Neural cell (in vitro differentiated cells): ENCODE measurements at regions not wholly inside any gene's neighbourhood (a gene's known extent, or its start where the extent isn't known, plus 50 kb on each side); places are given as distances from the start of the nearest gene placed in this dataset.

Source experiments
- H2AFZ ChIP-seq: fragments of 200-600, 300-800 bp; sonication (generic), shearing (Covaris generic); 2 replicates; pipeline ENCODE4 v1.6.0; 2014; ENCODE audit warnings: low read depth, mild to moderate bottlenecking, antibody characterized with exemption, low read length, moderate library complexity
- H3F3A ChIP-seq: fragments of 200-600 bp; shearing (Covaris generic); 2 replicates; pipeline ENCODE4 v1.6.1; 2016; ENCODE audit warnings: mild to moderate bottlenecking, moderate library complexity, mixed read lengths, antibody characterized with exemption, low read length; ENCODE audit not compliant: insufficient read depth, poor library complexity, severe bottlenecking
- H3K27ac ChIP-seq: fragments of 200-600, 300-800 bp; sonication (generic), shearing (Covaris generic); 2 replicates; pipeline ENCODE4 v1.5.1; 2014; ENCODE audit warnings: mild to moderate bottlenecking, low read length, moderate library complexity
- H3K27me3 ChIP-seq: fragments of 300-800, 200-600 bp; sonication (generic), shearing (Covaris generic); 2 replicates; pipeline ENCODE4 v1.6.0; 2014; ENCODE audit warnings: mild to moderate bottlenecking, low read depth, low read length, moderate library complexity; ENCODE audit not compliant: insufficient read depth
- H3K36me3 ChIP-seq: fragments of 300-800, 200-600 bp; sonication (generic), shearing (Covaris generic); 2 replicates; pipeline ENCODE4 v1.5.1; 2014; ENCODE audit warnings: mild to moderate bottlenecking, antibody characterized with exemption, low read length, moderate library complexity; ENCODE audit not compliant: insufficient read depth
- H3K4me2 ChIP-seq: fragments of 300-800, 200-600 bp; sonication (generic), shearing (Covaris generic); 2 replicates; pipeline ENCODE4 v1.6.0; 2014; ENCODE audit warnings: mild to moderate bottlenecking, low read length
- H3K4me3 ChIP-seq: fragments of 300-800, 200-600 bp; sonication (generic), shearing (Covaris generic); 2 replicates; pipeline ENCODE4 v1.5.1; 2014; ENCODE audit warnings: mild to moderate bottlenecking, low read length, moderate library complexity
- H3K79me2 ChIP-seq: fragments of 200-600 bp; shearing (Covaris generic); replicated peaks from 2 replicates; pipeline ENCODE4 v1.6.0; 2014; ENCODE audit warnings: mild to moderate bottlenecking, low read length, moderate library complexity; ENCODE audit not compliant: insufficient read depth
- H3K9ac ChIP-seq: fragments of 300-800, 200-600 bp; sonication (generic), shearing (Covaris generic); 2 replicates; pipeline ENCODE4 v1.6.1; 2016; ENCODE audit warnings: mild to moderate bottlenecking, low read length, mixed read lengths
- H3K9me2 ChIP-seq: fragments of 200-600 bp; shearing (Covaris generic); 2 replicates; pipeline ENCODE4 v1.6.1; 2016; ENCODE audit warnings: mild to moderate bottlenecking, low read length, mixed read lengths; ENCODE audit not compliant: insufficient read depth
- H3K9me3 ChIP-seq: fragments of 200-600, 300-800 bp; sonication (generic), shearing (Covaris generic); 2 replicates; pipeline ENCODE4 v1.6.1; 2016; ENCODE audit warnings: mild to moderate bottlenecking, mixed run types, low read length, moderate library complexity, mixed read lengths
- H4K20me1 ChIP-seq: fragments of 200-600 bp; shearing (Covaris generic); 2 replicates; pipeline ENCODE4 v1.6.1; 2016; ENCODE audit warnings: mild to moderate bottlenecking, mixed run types; ENCODE audit not compliant: insufficient read depth
- EP300 ChIP-seq: fragments of 450-650 bp; conservative IDR thresholded peaks from 2 replicates; pipeline ENCODE4 v1.6.1; 2014; ENCODE audit warnings: antibody characterized with exemption, mild to moderate bottlenecking, moderate library complexity; ENCODE audit not compliant: poor library complexity, severe bottlenecking
- EZH2 ChIP-seq: fragments of 200-600, 300-800 bp; shearing (Covaris generic), sonication (generic); IDR thresholded peaks from 2 replicates; pipeline ENCODE4 v1.6.1; 2014; ENCODE audit warnings: antibody characterized with exemption, low read length, borderline replicate concordance, mild to moderate bottlenecking; ENCODE audit not compliant: insufficient read depth, poor library complexity, severe bottlenecking
- MXI1 ChIP-seq: fragments of 450-650 bp; conservative IDR thresholded peaks from 2 replicates; pipeline ENCODE4 v1.6.1; 2014; ENCODE audit warnings: antibody characterized with exemption, mild to moderate bottlenecking; ENCODE audit not compliant: poor library complexity, severe bottlenecking
- POLR2AphosphoS5 ChIP-seq: IDR thresholded peaks from 2 replicates; pipeline ENCODE4 v1.6.1; 2012
- RAD21 ChIP-seq: fragments of 450-650 bp; conservative IDR thresholded peaks from 2 replicates; pipeline ENCODE4 v1.6.1; 2014; ENCODE audit warnings: antibody characterized with exemption, mild to moderate bottlenecking, moderate library complexity
- SMC3 ChIP-seq: fragments of 450-650 bp; conservative IDR thresholded peaks from 2 replicates; pipeline ENCODE4 v1.6.1; 2014; ENCODE audit warnings: antibody characterized with exemption, mild to moderate bottlenecking, moderate library complexity; ENCODE audit not compliant: poor library complexity
- TAF1 ChIP-seq: IDR thresholded peaks from 2 replicates; pipeline ENCODE4 v1.6.1; 2012; ENCODE audit warnings: low read depth
- TF ChIP-seq, protein P1 (sequence below): IDR thresholded peaks from 2 replicates; pipeline ENCODE4 v1.6.1; 2012; ENCODE audit warnings: borderline replicate concordance
- TF ChIP-seq, protein P2 (sequence below): fragments of 450-650 bp; IDR thresholded peaks from 2 replicates; pipeline ENCODE4 v1.5.1; 2014; ENCODE audit warnings: antibody characterized with exemption, mild to moderate bottlenecking, moderate library complexity; ENCODE audit not compliant: poor library complexity, severe bottlenecking

DNA sequence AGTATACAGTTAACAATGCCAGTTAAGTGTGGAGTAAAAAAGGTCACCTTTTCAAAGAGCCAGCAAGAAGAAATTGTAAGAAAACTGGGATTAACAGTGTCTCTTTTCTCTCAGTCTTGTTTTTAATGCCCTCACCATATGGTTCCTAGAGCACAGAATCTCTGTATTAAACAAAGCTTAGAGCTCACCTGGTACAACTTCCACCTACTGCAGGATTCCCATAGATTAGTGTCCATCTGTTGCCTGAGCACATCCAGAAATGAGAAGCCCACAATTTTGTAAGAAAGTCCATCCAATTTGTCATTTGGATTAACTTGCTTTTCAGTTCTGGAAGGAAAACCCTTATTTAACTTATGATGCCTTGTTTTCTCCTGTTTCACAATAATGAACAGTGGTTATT, 1037.1 kb downstream of the STPG2 start:
- no peak overlapping the region for H3K9ac ChIP-seq
- H4K20me1 ChIP-seq, result no peaks in the 10 kb centered on the region
- H2AFZ ChIP-seq, result no peak overlapping the region
- no peaks in the 10 kb centered on the region for H3K79me2 ChIP-seq
- H3K4me3 ChIP-seq, result no peak overlapping the region
- no peaks in the 10 kb centered on the region for H3K9me3 ChIP-seq
- H3K27ac ChIP-seq, result no peak overlapping the region
- H3K4me2 ChIP-seq, result no peak overlapping the region
- no peaks in the 10 kb centered on the region for H3K9me2 ChIP-seq
- no peaks in the 10 kb centered on the region for H3K36me3 ChIP-seq
- TF ChIP-seq, protein P1, sequence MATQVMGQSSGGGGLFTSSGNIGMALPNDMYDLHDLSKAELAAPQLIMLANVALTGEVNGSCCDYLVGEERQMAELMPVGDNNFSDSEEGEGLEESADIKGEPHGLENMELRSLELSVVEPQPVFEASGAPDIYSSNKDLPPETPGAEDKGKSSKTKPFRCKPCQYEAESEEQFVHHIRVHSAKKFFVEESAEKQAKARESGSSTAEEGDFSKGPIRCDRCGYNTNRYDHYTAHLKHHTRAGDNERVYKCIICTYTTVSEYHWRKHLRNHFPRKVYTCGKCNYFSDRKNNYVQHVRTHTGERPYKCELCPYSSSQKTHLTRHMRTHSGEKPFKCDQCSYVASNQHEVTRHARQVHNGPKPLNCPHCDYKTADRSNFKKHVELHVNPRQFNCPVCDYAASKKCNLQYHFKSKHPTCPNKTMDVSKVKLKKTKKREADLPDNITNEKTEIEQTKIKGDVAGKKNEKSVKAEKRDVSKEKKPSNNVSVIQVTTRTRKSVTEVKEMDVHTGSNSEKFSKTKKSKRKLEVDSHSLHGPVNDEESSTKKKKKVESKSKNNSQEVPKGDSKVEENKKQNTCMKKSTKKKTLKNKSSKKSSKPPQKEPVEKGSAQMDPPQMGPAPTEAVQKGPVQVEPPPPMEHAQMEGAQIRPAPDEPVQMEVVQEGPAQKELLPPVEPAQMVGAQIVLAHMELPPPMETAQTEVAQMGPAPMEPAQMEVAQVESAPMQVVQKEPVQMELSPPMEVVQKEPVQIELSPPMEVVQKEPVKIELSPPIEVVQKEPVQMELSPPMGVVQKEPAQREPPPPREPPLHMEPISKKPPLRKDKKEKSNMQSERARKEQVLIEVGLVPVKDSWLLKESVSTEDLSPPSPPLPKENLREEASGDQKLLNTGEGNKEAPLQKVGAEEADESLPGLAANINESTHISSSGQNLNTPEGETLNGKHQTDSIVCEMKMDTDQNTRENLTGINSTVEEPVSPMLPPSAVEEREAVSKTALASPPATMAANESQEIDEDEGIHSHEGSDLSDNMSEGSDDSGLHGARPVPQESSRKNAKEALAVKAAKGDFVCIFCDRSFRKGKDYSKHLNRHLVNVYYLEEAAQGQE, result no peak
- TF ChIP-seq TAF1 (no peak), MXI1 (no peak), RAD21 (no peak), SMC3 (no peak), EZH2 (no peak), POLR2AphosphoS5 (no peak), EP300 (no peak)
- TF ChIP-seq, protein P2, sequence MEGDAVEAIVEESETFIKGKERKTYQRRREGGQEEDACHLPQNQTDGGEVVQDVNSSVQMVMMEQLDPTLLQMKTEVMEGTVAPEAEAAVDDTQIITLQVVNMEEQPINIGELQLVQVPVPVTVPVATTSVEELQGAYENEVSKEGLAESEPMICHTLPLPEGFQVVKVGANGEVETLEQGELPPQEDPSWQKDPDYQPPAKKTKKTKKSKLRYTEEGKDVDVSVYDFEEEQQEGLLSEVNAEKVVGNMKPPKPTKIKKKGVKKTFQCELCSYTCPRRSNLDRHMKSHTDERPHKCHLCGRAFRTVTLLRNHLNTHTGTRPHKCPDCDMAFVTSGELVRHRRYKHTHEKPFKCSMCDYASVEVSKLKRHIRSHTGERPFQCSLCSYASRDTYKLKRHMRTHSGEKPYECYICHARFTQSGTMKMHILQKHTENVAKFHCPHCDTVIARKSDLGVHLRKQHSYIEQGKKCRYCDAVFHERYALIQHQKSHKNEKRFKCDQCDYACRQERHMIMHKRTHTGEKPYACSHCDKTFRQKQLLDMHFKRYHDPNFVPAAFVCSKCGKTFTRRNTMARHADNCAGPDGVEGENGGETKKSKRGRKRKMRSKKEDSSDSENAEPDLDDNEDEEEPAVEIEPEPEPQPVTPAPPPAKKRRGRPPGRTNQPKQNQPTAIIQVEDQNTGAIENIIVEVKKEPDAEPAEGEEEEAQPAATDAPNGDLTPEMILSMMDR, result no peak
- no peaks in the 10 kb centered on the region for H3F3A ChIP-seq
- no peaks in the 10 kb centered on the region for H3K27me3 ChIP-seq

DNA sequence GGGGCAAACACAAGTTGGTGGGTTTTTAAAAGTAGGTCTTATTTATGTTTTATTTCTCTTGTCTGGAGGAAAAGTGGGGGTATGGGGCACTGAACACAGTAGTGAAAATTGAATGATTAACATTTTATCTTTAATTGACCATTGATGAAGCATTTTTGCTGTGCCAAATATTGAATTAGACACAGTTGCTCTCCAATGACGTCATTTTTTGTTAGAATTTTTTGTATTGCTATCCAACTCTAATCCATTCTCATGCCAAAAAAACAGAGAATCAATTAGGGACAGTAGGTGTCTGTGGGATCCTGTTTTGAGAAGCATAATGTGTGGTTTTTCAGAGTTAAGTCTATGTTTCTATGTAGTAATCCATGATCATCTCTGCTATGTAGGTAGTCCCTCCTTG, 1032.8 kb downstream of the STPG2 start:
- Histone ChIP-seq H3K79me2 (no peaks in the 10 kb centered on the region), H3K9ac (no peak overlapping the region), H3K27me3 (no peaks in the 10 kb centered on the region), H3K4me2 (no peak overlapping the region), H3K27ac (no peak overlapping the region), H3K9me3 (no peaks in the 10 kb centered on the region), H4K20me1 (no peaks in the 10 kb centered on the region), H3K36me3 (no peaks in the 10 kb centered on the region), H2AFZ (no peak overlapping the region), H3K9me2 (no peaks in the 10 kb centered on the region), H3F3A (no peaks in the 10 kb centered on the region), H3K4me3 (no peak overlapping the region)
- TF ChIP-seq EZH2 (no peak), RAD21 (no peak), MXI1 (no peak), POLR2AphosphoS5 (no peak), EP300 (no peak), TAF1 (no peak), SMC3 (no peak)
- TF ChIP-seq, protein P1, result no peak
- TF ChIP-seq, protein P2, result no peak
